ENCODE measurements at regions not wholly inside any gene's neighbourhood (a gene's known extent, or its start where the extent isn't known, plus 50 kb on each side); places are given as distances from the start of the nearest gene placed in this dataset.

- Histone ChIP-seq H3K36me3 (ENCODE audit: insufficient read depth, low read length, poor library complexity, severe bottlenecking) (no peaks in the 10 kb centered on the region), H3K27ac (ENCODE audit: low read depth, low read length, poor library complexity, severe bottlenecking) (no peak overlapping the region), H3K27me3 (replicated peaks; ENCODE audit: insufficient read depth, low read depth, low read length, poor library complexity) (no peaks in the 10 kb centered on the region), H3K4me3 (ENCODE audit: low read depth, low read length, poor library complexity, severe bottlenecking) (no peak overlapping the region), H3K4me1 (ENCODE audit: insufficient read depth, low read length, poor library complexity, severe bottlenecking) (no peaks in the 10 kb centered on the region), H3K9me3 (ENCODE audit: low read depth, low read length, poor library complexity, severe bottlenecking) (no peaks in the 10 kb centered on the region)
- TF ChIP-seq EZH2 (IDR thresholded peaks at IDR 0.05; ENCODE audit: borderline replicate concordance, low read depth, low read length, poor library complexity, severe bottlenecking), result no peak
- TF ChIP-seq CTCF (conservative IDR thresholded peaks at IDR 0.05; ENCODE audit: low read depth, low read length), result no peak
- BruUV-seq (replicated peaks), result no TSS peak
- ChIA-PET CTCF (no interaction called here), POLR2A (ENCODE audit: low non-redundant PET) (no interaction called here)
- DNase-seq (ENCODE audit: low spot score), result no peak
- intact Hi-C loops (cut with micrococcal nuclease; ENCODE audit: unreplicated experiment), result no loop called here
Observed at GRCh38 chr3:74344865-74345440, 269.5 kb downstream of the CNTN3 start.

- Histone ChIP-seq H3K4me1 (ENCODE audit: insufficient read depth, low read length, poor library complexity, severe bottlenecking) (no peaks in the 10 kb centered on the region), H3K36me3 (ENCODE audit: insufficient read depth, low read length, poor library complexity, severe bottlenecking) (no peaks in the 10 kb centered on the region), H3K27me3 (replicated peaks; ENCODE audit: insufficient read depth, low read depth, low read length, poor library complexity) (no peaks in the 10 kb centered on the region), H3K4me3 (ENCODE audit: low read depth, low read length, poor library complexity, severe bottlenecking) (no peak overlapping the region), H3K27ac (ENCODE audit: low read depth, low read length, poor library complexity, severe bottlenecking) (no peak overlapping the region), H3K9me3 (ENCODE audit: low read depth, low read length, poor library complexity, severe bottlenecking) (no peaks in the 10 kb centered on the region)
- CTCF ChIA-PET, result no interaction called here
- intact Hi-C loops (cut with micrococcal nuclease; ENCODE audit: unreplicated experiment), result no loop called here
- BruUV-seq (replicated peaks), result no TSS peak
- TF ChIP-seq EZH2 (IDR thresholded peaks at IDR 0.05; ENCODE audit: borderline replicate concordance, low read depth, low read length, poor library complexity, severe bottlenecking), result no peak
- TF ChIP-seq CTCF (conservative IDR thresholded peaks at IDR 0.05; ENCODE audit: low read depth, low read length), result no peak
- POLR2A ChIA-PET (ENCODE audit: low non-redundant PET), result no interaction called here
- no peak for DNase-seq (ENCODE audit: low spot score)
Observed at GRCh38 chr3:74343391-74343790, 271.1 kb downstream of the CNTN3 start.

- TF ChIP-seq EZH2 (IDR thresholded peaks at IDR 0.05; ENCODE audit: borderline replicate concordance, low read depth, low read length, poor library complexity, severe bottlenecking) (no peak), CTCF (conservative IDR thresholded peaks at IDR 0.05; ENCODE audit: low read depth, low read length) (no peak)
- BruUV-seq (replicated peaks), result no TSS peak
Observed at GRCh38 chr3:74338998-74339397, 275.5 kb downstream of the CNTN3 start.

More at GRCh38 chr3:74338998-74339397, 275.5 kb downstream of the CNTN3 start:
- H3K36me3 ChIP-seq (ENCODE audit: insufficient read depth, low read length, poor library complexity, severe bottlenecking), result no peaks in the 10 kb centered on the region
- CTCF ChIA-PET, result no interaction called here
- DNase-seq (ENCODE audit: low spot score), result no peak
- no peaks in the 10 kb centered on the region for H3K4me1 ChIP-seq (ENCODE audit: insufficient read depth, low read length, poor library complexity, severe bottlenecking)
- H3K27me3 ChIP-seq (replicated peaks; ENCODE audit: insufficient read depth, low read depth, low read length, poor library complexity), result no peaks in the 10 kb centered on the region
- H3K4me3 ChIP-seq (ENCODE audit: low read depth, low read length, poor library complexity, severe bottlenecking), result no peak overlapping the region
- H3K9me3 ChIP-seq (ENCODE audit: low read depth, low read length, poor library complexity, severe bottlenecking), result no peaks in the 10 kb centered on the region
- intact Hi-C loops (cut with micrococcal nuclease; ENCODE audit: unreplicated experiment), result no loop called here
- H3K27ac ChIP-seq (ENCODE audit: low read depth, low read length, poor library complexity, severe bottlenecking), result no peak overlapping the region
- POLR2A ChIA-PET (ENCODE audit: low non-redundant PET), result no interaction called here
